Uterus (tissue), 3 donors: ENCODE measurements at regions not wholly inside any gene's neighbourhood (a gene's known extent, or its start where the extent isn't known, plus 50 kb on each side); places are given as distances from the start of the nearest gene placed in this dataset.

ENCODE experiments used
- DNase-seq, 2 donors: peaks; one replicate each; pipeline ENCODE4 v3.0.0-alpha.2; 2019 to 2020
- H3K27ac ChIP-seq, 2 donors: fragments of 200-600 bp; sonication (generic); 1 replicate in 1 of 2; 2 replicates in 1 of 2; pipeline ENCODE4 v1.5.1; 2016 to 2018
- H3K27me3 ChIP-seq, 2 donors: fragments of 200-600 bp; sonication (generic); one replicate each; pipeline ENCODE4 v1.5.1; 2018 to 2019; ENCODE audit warnings: control low read depth in 1 of 2
- H3K36me3 ChIP-seq, 2 donors: fragments of 200-600 bp; sonication (generic); one replicate each; pipeline ENCODE4 v1.5.1; 2019; ENCODE audit warnings: control low read depth in 1 of 2
- H3K4me1 ChIP-seq, 2 donors: fragments of 200-600 bp; sonication (generic); one replicate each; pipeline ENCODE4 v1.5.1; 2018 to 2019; ENCODE audit warnings: control low read depth in 1 of 2
- H3K4me3 ChIP-seq, 2 donors: fragments of 200-600 bp; sonication (generic); 1 replicate in 1 of 2; 2 replicates in 1 of 2; pipeline ENCODE4 v1.5.1; 2018 to 2019; ENCODE audit warnings: mild to moderate bottlenecking in 1 of 2
- H3K9me3 ChIP-seq, 2 donors: fragments of 200-600 bp; sonication (generic); one replicate each; pipeline ENCODE4 v1.5.1; 2019; ENCODE audit warnings: control low read depth in 1 of 2
- POLR2A ChIP-seq, 2 donors: fragments of 450-650 bp; IDR thresholded peaks; one replicate each; pipeline ENCODE4 v1.6.1; 2016; ENCODE audit warnings: antibody characterized with exemption in 2 of 2, mild to moderate bottlenecking in 1 of 2, moderate library complexity in 1 of 2
- intact Hi-C: fragments of 100-400 bp; cut with DNase I; formaldehyde crosslinking; loops from one replicate; pipeline ENCODE4 v1.15.1; 2023; ENCODE audit warnings: low total_unique reads
- TF ChIP-seq, protein P1 (sequence below), 4 experiments: fragments of 200-600 bp in 2 of 4; fragments of 450-650 bp in 2 of 4; sonication (generic) in 2 of 4; IDR thresholded peaks; one replicate each; pipeline ENCODE4 v1.5.1; 2016 to 2019; ENCODE audit warnings: antibody characterized with exemption in 4 of 4, mild to moderate bottlenecking in 2 of 4, moderate library complexity in 1 of 4
- donor health status: DM: yes; HTN: yes; CAD: no.

DNA sequence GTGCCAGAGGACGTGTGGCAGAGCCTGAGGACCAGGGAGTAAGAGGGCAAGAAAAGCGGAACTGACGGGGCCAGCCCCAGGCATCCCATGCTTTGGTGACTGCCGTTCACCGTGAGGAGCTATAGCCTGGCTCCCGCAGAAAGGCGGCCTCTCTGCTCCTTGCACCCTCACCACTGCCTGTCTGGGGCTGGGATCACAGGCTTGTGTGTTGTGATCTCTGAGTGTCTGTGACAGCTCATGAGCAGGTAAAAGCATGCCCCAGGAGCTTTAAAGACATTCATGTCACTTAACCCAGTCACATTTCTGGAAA is 266.8 kb upstream of the RAB6C start:
- Histone ChIP-seq H3K4me1 (no peaks in the 10 kb centered on the region), H3K27me3 (no peaks in the 10 kb centered on the region), H3K36me3 (no peaks in the 10 kb centered on the region), H3K9me3 (no peaks in the 10 kb centered on the region), H3K27ac (no peak overlapping the region), H3K4me3 (no peak overlapping the region)
- intact Hi-C loops: no loop called here
- no peak for DNase-seq
- TF ChIP-seq POLR2A (IDR thresholded peaks at IDR 0.05): no peak
- TF ChIP-seq, protein P1, sequence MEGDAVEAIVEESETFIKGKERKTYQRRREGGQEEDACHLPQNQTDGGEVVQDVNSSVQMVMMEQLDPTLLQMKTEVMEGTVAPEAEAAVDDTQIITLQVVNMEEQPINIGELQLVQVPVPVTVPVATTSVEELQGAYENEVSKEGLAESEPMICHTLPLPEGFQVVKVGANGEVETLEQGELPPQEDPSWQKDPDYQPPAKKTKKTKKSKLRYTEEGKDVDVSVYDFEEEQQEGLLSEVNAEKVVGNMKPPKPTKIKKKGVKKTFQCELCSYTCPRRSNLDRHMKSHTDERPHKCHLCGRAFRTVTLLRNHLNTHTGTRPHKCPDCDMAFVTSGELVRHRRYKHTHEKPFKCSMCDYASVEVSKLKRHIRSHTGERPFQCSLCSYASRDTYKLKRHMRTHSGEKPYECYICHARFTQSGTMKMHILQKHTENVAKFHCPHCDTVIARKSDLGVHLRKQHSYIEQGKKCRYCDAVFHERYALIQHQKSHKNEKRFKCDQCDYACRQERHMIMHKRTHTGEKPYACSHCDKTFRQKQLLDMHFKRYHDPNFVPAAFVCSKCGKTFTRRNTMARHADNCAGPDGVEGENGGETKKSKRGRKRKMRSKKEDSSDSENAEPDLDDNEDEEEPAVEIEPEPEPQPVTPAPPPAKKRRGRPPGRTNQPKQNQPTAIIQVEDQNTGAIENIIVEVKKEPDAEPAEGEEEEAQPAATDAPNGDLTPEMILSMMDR (IDR thresholded peaks at IDR 0.05): no peak

DNA sequence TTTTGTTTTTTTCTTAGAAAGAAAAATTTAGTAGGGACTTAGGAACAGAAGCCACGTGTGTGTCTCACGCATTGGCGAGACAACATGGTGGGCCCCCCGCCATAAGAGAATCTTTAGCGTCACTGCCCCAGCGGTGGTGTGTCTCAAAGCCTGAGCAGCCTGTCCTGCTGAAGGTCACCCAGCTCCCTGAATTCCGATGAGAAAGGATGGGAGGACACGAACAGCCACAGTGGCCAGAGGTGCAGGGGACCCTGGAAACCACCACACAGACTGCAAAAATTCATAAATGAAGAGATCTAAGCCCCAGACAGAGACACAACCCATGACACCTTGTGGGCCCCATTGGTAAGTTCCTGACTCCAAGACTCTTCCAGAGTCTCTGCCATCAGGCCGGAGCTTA is 266.1 kb upstream of the RAB6C start:
- Histone ChIP-seq H3K4me3 (no peak overlapping the region), H3K36me3 (no peaks in the 10 kb centered on the region), H3K27me3 (no peaks in the 10 kb centered on the region), H3K27ac (no peak overlapping the region), H3K9me3 (no peaks in the 10 kb centered on the region), H3K4me1 (no peaks in the 10 kb centered on the region)
- no peak for DNase-seq
- intact Hi-C loops: no loop called here
- no peak for TF ChIP-seq POLR2A (IDR thresholded peaks at IDR 0.05)

DNA sequence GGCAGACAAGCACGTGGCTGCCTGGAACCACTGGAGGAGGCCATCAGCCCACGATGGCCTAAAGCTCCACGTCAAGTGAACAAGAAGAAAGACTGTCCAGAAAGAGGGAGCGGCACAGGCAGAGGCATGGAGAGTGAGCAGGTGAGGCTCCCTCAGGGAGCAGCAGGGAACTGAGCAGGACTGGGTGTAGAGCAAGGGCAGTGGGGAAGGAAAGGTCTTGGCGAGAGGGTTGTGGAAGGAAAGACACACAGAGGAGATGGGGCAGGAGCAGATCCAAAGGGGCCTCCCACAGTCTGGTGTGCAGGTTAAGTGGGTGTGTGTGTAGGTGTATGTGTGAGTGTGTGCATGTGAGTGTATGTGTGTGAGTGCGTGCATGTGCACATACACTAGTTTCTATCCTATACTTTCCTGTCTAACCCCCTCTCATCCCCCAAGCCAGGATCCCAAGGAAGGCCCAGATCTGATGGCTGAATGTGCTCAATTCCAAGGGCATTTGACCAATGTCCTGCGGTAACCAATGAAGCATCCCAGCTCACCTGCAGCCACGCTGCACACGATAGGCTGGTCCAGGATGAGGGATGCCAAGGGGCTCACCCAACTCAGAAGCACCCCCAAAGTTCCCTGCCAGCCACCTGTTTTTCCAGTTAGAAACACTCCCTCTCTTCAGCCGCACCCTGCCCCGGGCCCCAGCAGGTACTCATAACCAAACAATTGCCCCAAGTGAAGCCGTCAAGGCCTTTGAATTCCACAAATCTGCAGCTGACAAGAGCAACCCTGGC is 262.5 kb upstream of the RAB6C start:
- TF ChIP-seq, protein P1 (IDR thresholded peaks at IDR 0.05): no peak
- no peaks in the 10 kb centered on the region for H3K4me1 ChIP-seq
- DNase-seq: no peak
- intact Hi-C loops: no loop called here
- no peak overlapping the region for H3K27ac ChIP-seq
- no peaks in the 10 kb centered on the region for H3K27me3 ChIP-seq
- no peak overlapping the region for H3K4me3 ChIP-seq
- H3K9me3 ChIP-seq: no peaks in the 10 kb centered on the region
- H3K36me3 ChIP-seq: no peaks in the 10 kb centered on the region

DNA sequence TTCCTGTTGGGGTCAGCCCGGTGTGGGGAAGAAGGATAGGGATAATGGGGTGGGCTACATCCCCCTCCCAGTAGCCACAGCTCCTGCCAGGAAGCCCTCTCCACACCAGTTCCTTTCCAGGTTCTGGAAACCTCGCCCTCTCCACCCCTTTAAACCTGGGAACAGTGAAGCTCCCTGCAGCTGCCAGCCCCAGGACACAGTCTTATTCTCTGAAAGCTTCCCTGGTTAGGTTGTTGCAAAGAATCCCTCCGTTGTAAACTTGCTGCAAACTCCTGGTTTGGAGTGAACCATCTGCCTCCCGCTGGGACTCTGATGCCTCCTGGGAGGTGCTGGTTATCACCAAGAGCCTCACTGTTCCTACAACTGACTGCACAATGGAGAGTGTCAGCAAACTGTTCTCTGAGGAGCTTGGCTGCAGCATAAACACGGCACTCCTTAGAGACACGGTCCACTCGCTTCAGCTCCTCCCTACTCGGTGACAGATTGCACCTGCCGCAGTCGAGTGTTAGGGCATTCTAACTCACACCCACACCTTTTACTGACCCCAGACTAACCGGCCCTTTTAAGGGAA is 261.8 kb upstream of the RAB6C start:
- no peak overlapping the region for H3K27ac ChIP-seq
- no peak overlapping the region for H3K4me3 ChIP-seq
- intact Hi-C loops: no loop called here
- H3K36me3 ChIP-seq: no peaks in the 10 kb centered on the region
- no peaks in the 10 kb centered on the region for H3K4me1 ChIP-seq
- DNase-seq: no peak
- TF ChIP-seq, protein P1 (IDR thresholded peaks at IDR 0.05): no peak
- TF ChIP-seq POLR2A (IDR thresholded peaks at IDR 0.05): no peak
- no peaks in the 10 kb centered on the region for H3K27me3 ChIP-seq
- no peaks in the 10 kb centered on the region for H3K9me3 ChIP-seq

DNA sequence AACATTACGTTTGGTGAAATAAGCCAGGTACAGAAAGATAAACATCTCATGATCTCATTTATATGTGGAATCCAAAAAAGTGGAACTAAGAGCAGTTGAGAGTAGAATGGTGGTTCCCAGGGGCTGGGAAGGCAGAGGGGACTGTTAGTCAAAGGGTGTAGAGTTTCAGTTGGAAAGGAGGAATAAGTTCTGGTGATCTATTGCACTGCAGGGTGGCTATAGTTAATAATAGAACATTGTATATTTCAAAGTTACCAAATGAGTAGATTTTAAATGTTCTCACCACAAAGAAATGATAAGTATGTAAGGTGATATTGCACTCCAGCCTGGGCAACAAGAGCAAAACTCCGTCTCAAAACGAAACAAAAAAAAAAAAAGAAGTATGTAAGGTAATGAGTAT is 260.1 kb upstream of the RAB6C start:
- H3K9me3 ChIP-seq: no peaks in the 10 kb centered on the region
- H3K4me3 ChIP-seq: no peak overlapping the region
- no peaks in the 10 kb centered on the region for H3K27me3 ChIP-seq
- DNase-seq: no peak
- no peaks in the 10 kb centered on the region for H3K36me3 ChIP-seq
- intact Hi-C loops: no loop called here
- no peak overlapping the region for H3K27ac ChIP-seq
- H3K4me1 ChIP-seq: no peaks in the 10 kb centered on the region
- TF ChIP-seq, protein P1 (IDR thresholded peaks at IDR 0.05): no peak
- no peak for TF ChIP-seq POLR2A (IDR thresholded peaks at IDR 0.05)
